ENCODE measurements at regions not wholly inside any gene's neighbourhood (a gene's known extent, or its start where the extent isn't known, plus 50 kb on each side); places are given as distances from the start of the nearest gene placed in this dataset.

DNA sequence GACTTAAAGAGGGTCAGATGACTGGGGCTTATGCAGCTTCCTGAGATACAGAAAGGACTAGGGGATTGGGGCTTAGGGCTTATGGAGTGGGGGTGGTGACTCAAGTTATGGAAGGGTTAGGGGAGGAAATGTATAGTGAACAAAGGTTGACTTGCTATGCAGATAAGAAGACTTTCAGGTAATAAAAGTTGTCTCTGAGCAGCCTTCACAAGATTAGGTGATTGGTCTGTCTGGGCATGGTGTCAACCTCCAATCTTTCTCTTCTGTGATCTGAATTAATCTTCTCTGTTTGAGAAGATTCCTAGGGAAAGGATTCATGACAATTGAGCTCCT is 436.5 kb downstream of the SIPA1L2 start:
- TF ChIP-seq, protein P1, sequence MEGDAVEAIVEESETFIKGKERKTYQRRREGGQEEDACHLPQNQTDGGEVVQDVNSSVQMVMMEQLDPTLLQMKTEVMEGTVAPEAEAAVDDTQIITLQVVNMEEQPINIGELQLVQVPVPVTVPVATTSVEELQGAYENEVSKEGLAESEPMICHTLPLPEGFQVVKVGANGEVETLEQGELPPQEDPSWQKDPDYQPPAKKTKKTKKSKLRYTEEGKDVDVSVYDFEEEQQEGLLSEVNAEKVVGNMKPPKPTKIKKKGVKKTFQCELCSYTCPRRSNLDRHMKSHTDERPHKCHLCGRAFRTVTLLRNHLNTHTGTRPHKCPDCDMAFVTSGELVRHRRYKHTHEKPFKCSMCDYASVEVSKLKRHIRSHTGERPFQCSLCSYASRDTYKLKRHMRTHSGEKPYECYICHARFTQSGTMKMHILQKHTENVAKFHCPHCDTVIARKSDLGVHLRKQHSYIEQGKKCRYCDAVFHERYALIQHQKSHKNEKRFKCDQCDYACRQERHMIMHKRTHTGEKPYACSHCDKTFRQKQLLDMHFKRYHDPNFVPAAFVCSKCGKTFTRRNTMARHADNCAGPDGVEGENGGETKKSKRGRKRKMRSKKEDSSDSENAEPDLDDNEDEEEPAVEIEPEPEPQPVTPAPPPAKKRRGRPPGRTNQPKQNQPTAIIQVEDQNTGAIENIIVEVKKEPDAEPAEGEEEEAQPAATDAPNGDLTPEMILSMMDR (IDR thresholded peaks at IDR 0.05) = no peak
- TF ChIP-seq POLR2A (IDR thresholded peaks at IDR 0.05) = no peak
